Upper lobe of left lung (tissue), 4 donors: ENCODE measurements at regions not wholly inside any gene's neighbourhood (a gene's known extent, or its start where the extent isn't known, plus 50 kb on each side); places are given as distances from the start of the nearest gene placed in this dataset.

Experiments used
- POLR2A ChIP-seq, 4 donors: fragments of 450-650 bp; IDR thresholded peaks; one replicate each; pipeline ENCODE4 v1.5.1; 2016 to 2017; ENCODE audit warnings: antibody characterized with exemption in 4 of 4, mild to moderate bottlenecking in 2 of 4
- POLR2AphosphoS5 ChIP-seq, 2 donors: sonication (generic); formaldehyde crosslinking; IDR thresholded peaks; one replicate each; pipeline ENCODE4 v1.5.1; 2017; ENCODE audit warnings: antibody characterized with exemption in 2 of 2
- TF ChIP-seq, protein P1 (sequence below), 6 experiments: fragments of 450-650 bp in 4 of 6; fragments of 200-600 bp in 2 of 6; sonication (generic) in 2 of 6; IDR thresholded peaks; one replicate each; pipeline ENCODE4 v1.5.1; 2016 to 2019; ENCODE audit warnings: antibody characterized with exemption in 6 of 6

DNA sequence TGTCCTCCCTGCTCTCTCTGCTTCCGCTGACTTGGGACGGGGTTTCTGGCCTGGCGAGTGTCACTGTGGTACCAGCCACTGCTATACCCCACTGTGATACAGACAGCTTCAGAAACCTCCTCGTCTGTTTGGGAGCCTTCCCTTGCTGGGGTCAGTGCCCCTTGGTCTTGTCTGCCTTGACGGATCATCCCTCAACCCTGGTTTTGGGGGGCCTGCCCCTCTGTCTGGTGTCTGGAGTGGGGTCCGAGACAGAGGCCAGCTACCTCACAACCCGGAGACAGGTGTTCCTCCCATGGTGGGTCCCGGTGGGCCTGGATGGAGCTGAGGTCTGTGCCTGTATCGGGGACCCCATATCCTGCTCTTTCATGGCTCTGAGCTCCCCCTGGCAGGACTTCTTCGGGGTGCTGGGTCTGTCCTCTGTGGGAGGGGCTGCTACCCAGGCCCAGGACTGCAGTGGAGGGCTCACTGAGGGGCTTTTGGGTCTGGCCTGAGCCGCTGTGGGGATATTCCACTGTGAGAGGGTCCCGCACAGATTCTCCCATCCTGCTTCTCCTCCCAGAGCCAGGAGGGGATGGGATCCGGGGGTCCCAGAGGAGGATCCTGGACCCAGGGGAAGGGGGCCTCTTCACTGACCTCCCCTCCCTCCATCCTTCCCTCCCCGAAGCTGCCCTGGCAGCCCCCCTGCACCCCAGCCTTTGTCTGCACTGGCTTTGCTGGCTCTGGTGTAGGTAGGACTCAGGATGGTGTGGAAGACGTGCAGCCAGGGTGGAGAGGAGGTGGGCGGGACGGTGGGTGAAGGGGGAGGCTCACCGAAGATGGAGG is 365.5 kb downstream of the TMEM121 start:
- TF ChIP-seq, protein P1, sequence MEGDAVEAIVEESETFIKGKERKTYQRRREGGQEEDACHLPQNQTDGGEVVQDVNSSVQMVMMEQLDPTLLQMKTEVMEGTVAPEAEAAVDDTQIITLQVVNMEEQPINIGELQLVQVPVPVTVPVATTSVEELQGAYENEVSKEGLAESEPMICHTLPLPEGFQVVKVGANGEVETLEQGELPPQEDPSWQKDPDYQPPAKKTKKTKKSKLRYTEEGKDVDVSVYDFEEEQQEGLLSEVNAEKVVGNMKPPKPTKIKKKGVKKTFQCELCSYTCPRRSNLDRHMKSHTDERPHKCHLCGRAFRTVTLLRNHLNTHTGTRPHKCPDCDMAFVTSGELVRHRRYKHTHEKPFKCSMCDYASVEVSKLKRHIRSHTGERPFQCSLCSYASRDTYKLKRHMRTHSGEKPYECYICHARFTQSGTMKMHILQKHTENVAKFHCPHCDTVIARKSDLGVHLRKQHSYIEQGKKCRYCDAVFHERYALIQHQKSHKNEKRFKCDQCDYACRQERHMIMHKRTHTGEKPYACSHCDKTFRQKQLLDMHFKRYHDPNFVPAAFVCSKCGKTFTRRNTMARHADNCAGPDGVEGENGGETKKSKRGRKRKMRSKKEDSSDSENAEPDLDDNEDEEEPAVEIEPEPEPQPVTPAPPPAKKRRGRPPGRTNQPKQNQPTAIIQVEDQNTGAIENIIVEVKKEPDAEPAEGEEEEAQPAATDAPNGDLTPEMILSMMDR (IDR thresholded peaks at IDR 0.05) = no peak
- no peak for TF ChIP-seq POLR2A (IDR thresholded peaks at IDR 0.05)
- TF ChIP-seq POLR2AphosphoS5 (IDR thresholded peaks at IDR 0.05) = no peak
